Lower leg skin (tissue), 4 donors: ENCODE measurements at regions not wholly inside any gene's neighbourhood (a gene's known extent, or its start where the extent isn't known, plus 50 kb on each side); places are given as distances from the start of the nearest gene placed in this dataset.
"Not testable (repeated sequence)": the region's sequence is repeated elsewhere in the genome, so short reads cannot be mapped to it uniquely, and the experiment has no call there.

ENCODE experiments used
- DNase-seq, 2 donors: peaks; one replicate each; pipeline ENCODE4 v3.0.0-alpha.2; 2019; ENCODE audit warnings: low spot score in 2 of 2
- H3K4me3 ChIP-seq: fragments of 200-600 bp; sonication (generic); 2 replicates; pipeline ENCODE4 v1.5.1; 2017; ENCODE audit warnings: mild to moderate bottlenecking, low read depth; ENCODE audit not compliant: poor library complexity, severe bottlenecking
- POLR2A ChIP-seq, 2 donors: fragments of 450-650 bp; IDR thresholded peaks; one replicate each; pipeline ENCODE4 v1.6.1; 2016 to 2017; ENCODE audit warnings: antibody characterized with exemption in 2 of 2, mild to moderate bottlenecking in 1 of 2, moderate library complexity in 1 of 2
- WGBS, 2 donors: methylation state at CpG; one replicate each; pipeline ENCODE4 v1.1.5; 2018; 5-methylcytosine and 5-hydroxymethylcytosine counted together
- intact Hi-C: fragments of 100-400 bp; cut with DNase I; formaldehyde crosslinking; loops from one replicate; pipeline ENCODE4 v1.15.0; 2023; ENCODE audit warnings: low total_unique reads
- TF ChIP-seq, protein P1 (sequence below), 3 donors: fragments of 450-650 bp; IDR thresholded peaks; one replicate each; pipeline ENCODE4 v1.5.1; 2016; ENCODE audit warnings: antibody characterized with exemption in 3 of 3, mild to moderate bottlenecking in 3 of 3, moderate library complexity in 2 of 3

DNA sequence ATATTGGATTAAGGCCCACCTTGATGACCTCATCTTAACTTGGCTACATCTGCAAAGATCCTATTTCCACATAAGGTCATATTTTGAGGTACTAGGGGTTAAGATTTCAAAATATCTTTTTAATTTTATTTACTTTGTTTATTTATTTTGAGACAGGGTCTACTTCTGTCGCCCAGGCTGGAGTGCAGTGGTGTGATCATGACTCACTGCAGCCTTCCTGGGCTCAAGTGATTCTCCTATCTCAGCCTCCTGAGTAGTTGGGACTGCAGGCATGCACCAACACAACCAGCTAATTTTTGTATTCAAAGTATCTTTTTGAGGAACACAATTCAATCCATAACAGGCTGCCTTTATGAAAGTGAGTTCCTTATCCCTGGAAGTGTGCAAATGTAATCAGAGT is 212.3 kb downstream of the PALM2AKAP2 start:
- TF ChIP-seq, protein P1, sequence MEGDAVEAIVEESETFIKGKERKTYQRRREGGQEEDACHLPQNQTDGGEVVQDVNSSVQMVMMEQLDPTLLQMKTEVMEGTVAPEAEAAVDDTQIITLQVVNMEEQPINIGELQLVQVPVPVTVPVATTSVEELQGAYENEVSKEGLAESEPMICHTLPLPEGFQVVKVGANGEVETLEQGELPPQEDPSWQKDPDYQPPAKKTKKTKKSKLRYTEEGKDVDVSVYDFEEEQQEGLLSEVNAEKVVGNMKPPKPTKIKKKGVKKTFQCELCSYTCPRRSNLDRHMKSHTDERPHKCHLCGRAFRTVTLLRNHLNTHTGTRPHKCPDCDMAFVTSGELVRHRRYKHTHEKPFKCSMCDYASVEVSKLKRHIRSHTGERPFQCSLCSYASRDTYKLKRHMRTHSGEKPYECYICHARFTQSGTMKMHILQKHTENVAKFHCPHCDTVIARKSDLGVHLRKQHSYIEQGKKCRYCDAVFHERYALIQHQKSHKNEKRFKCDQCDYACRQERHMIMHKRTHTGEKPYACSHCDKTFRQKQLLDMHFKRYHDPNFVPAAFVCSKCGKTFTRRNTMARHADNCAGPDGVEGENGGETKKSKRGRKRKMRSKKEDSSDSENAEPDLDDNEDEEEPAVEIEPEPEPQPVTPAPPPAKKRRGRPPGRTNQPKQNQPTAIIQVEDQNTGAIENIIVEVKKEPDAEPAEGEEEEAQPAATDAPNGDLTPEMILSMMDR (IDR thresholded peaks at IDR 0.05): no peak
- TF ChIP-seq POLR2A (IDR thresholded peaks at IDR 0.05): no peak
- intact Hi-C loops: no loop called here
- DNase-seq: no peak
- H3K4me3 ChIP-seq: no peak overlapping the region
- 90 to 93% methylated on average over 1 of the region's 1 CpG for WGBS, 2 donors

DNA sequence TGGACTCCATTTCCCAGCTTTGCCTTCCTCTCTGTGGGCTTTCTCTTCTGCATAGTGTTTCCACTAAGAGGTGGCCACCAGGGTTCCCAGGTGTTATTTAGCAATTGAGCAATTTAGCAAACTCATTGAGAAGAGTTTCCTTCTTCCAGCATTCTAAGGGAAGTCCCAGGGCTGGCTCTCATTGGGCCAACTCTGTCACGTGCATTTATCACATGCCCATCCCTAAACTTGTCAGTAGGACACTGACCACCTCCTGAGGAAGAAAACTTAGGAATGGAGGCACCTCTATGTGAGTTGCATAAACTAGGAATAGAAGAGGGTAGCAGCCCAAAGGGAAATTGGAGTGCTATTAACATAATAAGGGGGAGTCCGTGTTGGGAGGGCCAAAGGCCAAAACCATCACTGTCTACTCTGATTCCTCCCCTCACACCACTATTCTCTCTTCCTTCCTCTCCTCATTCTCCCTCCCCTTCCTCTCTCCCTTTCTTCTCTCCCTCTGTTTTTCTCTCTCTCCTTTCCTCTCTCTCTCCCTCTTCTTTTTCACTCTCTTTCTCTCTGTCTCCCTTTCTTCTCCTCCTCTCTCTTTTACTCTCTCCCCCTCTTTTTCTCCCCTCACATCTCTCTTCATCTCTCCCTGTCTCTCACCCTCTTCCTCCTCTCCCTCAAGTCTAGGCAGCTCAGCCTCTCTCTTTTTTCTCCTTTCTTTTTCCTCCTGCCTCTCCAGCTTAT is 213.4 kb downstream of the PALM2AKAP2 start:
- 70 to 83% methylated on average over 2 of the region's 2 CpGs for WGBS, 2 donors
- intact Hi-C loops: no loop called here
- TF ChIP-seq, protein P1 (IDR thresholded peaks at IDR 0.05): no peak
- no peak for TF ChIP-seq POLR2A (IDR thresholded peaks at IDR 0.05)

DNA sequence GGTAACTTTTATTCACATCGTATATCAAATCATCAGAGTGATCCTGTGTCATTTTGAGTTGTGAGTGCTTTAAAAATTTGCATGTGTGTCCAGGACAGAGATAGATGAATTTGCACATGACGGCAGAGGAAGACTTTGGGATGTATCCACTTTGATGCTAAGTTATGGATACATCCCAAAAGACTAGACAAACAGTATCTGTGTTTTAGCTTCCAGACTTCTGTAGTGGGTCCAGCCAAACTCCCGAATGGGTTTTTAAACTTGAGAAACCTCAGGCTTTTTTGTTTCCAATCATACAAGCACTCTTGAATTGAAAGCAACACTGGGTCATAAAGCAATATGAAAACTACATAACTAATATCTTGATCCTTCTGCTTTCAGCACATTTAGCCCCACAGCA is 213.8 kb downstream of the C9orf152 start:
- WGBS, 2 donors: 54 to 73% methylated on average over 3 of the region's 3 CpGs
- no peak for DNase-seq
- TF ChIP-seq, protein P1 (IDR thresholded peaks at IDR 0.05): no peak
- TF ChIP-seq POLR2A (IDR thresholded peaks at IDR 0.05): no peak

More for the DNA sequence above, 213.4 kb downstream of the PALM2AKAP2 start:
- DNase-seq: no peak
- H3K4me3 ChIP-seq: no peak overlapping the region

DNA sequence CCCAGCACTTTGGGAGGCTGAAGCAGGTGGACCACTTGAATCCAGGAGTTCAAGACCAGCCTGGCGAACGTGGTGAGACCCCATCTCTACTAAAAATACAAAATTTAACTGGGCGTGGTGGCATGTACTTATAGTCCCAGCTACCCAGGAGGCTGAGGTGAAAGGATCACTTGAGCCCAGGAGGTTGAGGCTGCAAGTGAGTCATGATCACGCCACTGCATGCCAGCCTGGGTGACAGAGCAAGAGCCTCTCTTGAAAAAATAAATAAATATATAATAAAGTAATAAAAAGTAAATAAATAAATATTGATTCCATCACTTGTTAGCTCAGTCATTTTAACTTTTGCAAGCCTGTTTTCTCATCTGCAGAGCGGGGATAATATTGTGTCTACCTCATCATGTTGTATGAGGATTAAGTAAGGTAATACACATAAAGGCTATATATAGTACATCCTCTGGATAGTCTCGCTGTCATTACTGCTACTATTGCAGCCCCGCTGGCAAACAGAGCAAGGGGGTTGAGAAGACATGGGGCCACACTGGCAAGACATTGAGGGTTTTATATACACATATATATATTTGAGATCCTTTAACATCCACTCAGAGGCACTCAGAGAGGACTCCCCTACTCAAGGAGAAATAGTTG is 210.9 kb downstream of the C9orf152 start:
- WGBS, 2 donors: 91 to 96% methylated on average over 7 of the region's 7 CpGs
- DNase-seq: no peak
- intact Hi-C loops: no loop called here
- no peak overlapping the region for H3K4me3 ChIP-seq
- TF ChIP-seq POLR2A (IDR thresholded peaks at IDR 0.05): no peak
- TF ChIP-seq, protein P1 (IDR thresholded peaks at IDR 0.05): no peak

More for the DNA sequence above, 213.8 kb downstream of the C9orf152 start:
- intact Hi-C loops: loop anchor here (2.0 kb wide), 1 partner anchor 59 kb away; no protein-coding TSS in a partner anchor
- H3K4me3 ChIP-seq: no peak overlapping the region

DNA sequence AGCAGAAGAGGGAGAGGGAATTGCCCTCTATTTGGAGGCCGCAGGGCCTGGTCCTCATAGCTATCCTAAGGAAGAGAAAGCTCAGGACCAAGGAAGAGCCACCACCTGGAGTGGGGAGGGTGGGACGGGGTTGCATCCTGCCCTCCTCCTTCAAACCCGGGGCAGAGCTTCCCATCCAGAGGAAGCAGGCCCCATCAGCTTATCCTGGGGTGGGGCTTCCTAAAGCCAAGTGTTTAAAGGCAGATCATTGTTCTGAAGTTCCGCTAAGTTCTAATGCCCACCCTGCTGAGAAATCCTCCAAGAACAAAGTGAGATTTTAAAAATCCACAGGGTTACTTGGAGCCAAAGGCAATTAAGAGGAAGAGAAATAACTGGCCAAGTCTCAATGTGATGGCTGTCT is 210.3 kb downstream of the C9orf152 start:
- WGBS, 2 donors: 62 to 92% methylated on average over 4 of the region's 4 CpGs
- H3K4me3 ChIP-seq: no peak overlapping the region
- no peak for DNase-seq
- TF ChIP-seq, protein P1 (IDR thresholded peaks at IDR 0.05): no peak
- TF ChIP-seq POLR2A (IDR thresholded peaks at IDR 0.05): no peak
- intact Hi-C loops: no loop called here

DNA sequence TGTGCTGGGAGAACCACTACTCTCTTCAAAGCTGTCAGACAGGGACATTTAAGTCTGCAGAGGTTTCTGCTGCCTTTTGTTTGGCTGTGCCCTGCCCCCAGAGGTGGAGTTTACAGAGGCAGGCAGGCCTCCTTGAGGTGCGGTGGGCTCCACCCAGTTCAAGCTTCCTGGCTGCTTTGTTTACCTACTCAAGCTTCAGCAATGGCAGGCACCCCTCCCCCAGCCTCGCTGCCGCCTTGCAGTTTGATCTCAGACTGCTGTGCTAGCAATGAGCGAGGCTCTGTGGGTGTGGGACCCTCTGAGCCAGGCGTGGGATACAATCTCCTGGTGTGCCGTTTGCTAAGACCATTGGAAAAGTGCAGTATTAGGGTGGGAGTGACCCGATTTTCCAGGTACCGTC is 202.4 kb downstream of the C9orf152 start:
- intact Hi-C loops: not testable (repeated sequence)
- 94 to 97% methylated on average over 8 of the region's 8 CpGs for WGBS, 2 donors

More for the DNA sequence above, 202.4 kb downstream of the C9orf152 start:
- DNase-seq, H3K4me3 ChIP-seq: not testable (repeated sequence)
